ENCODE measurements at regions not wholly inside any gene's neighbourhood (a gene's known extent, or its start where the extent isn't known, plus 50 kb on each side); places are given as distances from the start of the nearest gene placed in this dataset.
"Not testable (repeated sequence)": the region's sequence is repeated elsewhere in the genome, so short reads cannot be mapped to it uniquely, and the experiment has no call there.

GRCh38 chr7:120079704-120080103 is 193.3 kb upstream of the KCND2 start:
- POLR2A ChIA-PET, result no interaction called here
- intact Hi-C loops (cut with micrococcal nuclease), result no loop called here

GRCh38 chr7:120086468-120086867 is 186.5 kb upstream of the KCND2 start:
- ATAC-seq (ENCODE audit: low read depth); H3K27ac Mint-ChIP-seq; DNase-seq; intact Hi-C loops (cut with micrococcal nuclease); H3K27me3 Mint-ChIP-seq; H3K4me1 Mint-ChIP-seq; CTCF ChIA-PET; H3K9me3 Mint-ChIP-seq; H3K36me3 Mint-ChIP-seq (ENCODE audit: low read depth); H3K4me3 Mint-ChIP-seq; POLR2A ChIA-PET: not testable (repeated sequence)

More at GRCh38 chr7:120079704-120080103, 193.3 kb upstream of the KCND2 start:
- Mint-ChIP-seq H3K27ac (no peak overlapping the region), H3K36me3 (ENCODE audit: low read depth) (no peaks in the 10 kb centered on the region), H3K27me3 (no peaks in the 10 kb centered on the region), H3K4me3 (no peak overlapping the region), H3K9me3 (peaks cover 4% of the 10 kb centered on the region), H3K4me1 (no peaks in the 10 kb centered on the region)
- DNase-seq (no peak), ATAC-seq (ENCODE audit: low read depth) (no peak)
- CTCF ChIA-PET, result no interaction called here
- no peak for TF ChIP-seq CTCF (IDR thresholded peaks at IDR 0.05)

- intact Hi-C loops (cut with micrococcal nuclease), result no loop called here
- H3K36me3 Mint-ChIP-seq (ENCODE audit: low read depth), result no peaks in the 10 kb centered on the region
- H3K9me3 Mint-ChIP-seq, result peaks cover 5% of the 10 kb centered on the region
- ChIA-PET CTCF (no interaction called here), POLR2A (no interaction called here)
- no peaks in the 10 kb centered on the region for H3K27me3 Mint-ChIP-seq
- TF ChIP-seq CTCF (IDR thresholded peaks at IDR 0.05), result no peak
- no peak for DNase-seq
- H3K4me3 Mint-ChIP-seq, result no peak overlapping the region
- H3K4me1 Mint-ChIP-seq, result no peaks in the 10 kb centered on the region
- no peak for ATAC-seq (ENCODE audit: low read depth)
- H3K27ac Mint-ChIP-seq, result no peak overlapping the region
Observed at GRCh38 chr7:120089968-120090367, 183.0 kb upstream of the KCND2 start.

GRCh38 chr7:120091807-120092206 is 181.2 kb upstream of the KCND2 start:
- intact Hi-C loops (cut with micrococcal nuclease), result no loop called here
- no peak for TF ChIP-seq CTCF (IDR thresholded peaks at IDR 0.05)
- ChIA-PET POLR2A (no interaction called here), CTCF (no interaction called here)
- H3K27me3 Mint-ChIP-seq, result no peaks in the 10 kb centered on the region
- no peaks in the 10 kb centered on the region for H3K36me3 Mint-ChIP-seq (ENCODE audit: low read depth)
- no peak overlapping the region for H3K4me3 Mint-ChIP-seq
- no peaks in the 10 kb centered on the region for H3K4me1 Mint-ChIP-seq
- H3K27ac Mint-ChIP-seq, result no peak overlapping the region
- DNase-seq (no peak), ATAC-seq (ENCODE audit: low read depth) (no peak)
- H3K9me3 Mint-ChIP-seq, result peaks cover 5% of the 10 kb centered on the region

GRCh38 chr7:120097020-120097419 is 176.0 kb upstream of the KCND2 start:
- DNase-seq, result no peak
- Mint-ChIP-seq H3K27me3 (no peaks in the 10 kb centered on the region), H3K9me3 (no peaks in the 10 kb centered on the region), H3K36me3 (ENCODE audit: low read depth) (no peaks in the 10 kb centered on the region), H3K4me3 (no peak overlapping the region), H3K4me1 (no peaks in the 10 kb centered on the region), H3K27ac (no peak overlapping the region)
- no peak for ATAC-seq (ENCODE audit: low read depth)
- intact Hi-C loops (cut with micrococcal nuclease), result no loop called here
- ChIA-PET CTCF (no interaction called here), POLR2A (no interaction called here)
- TF ChIP-seq CTCF (IDR thresholded peaks at IDR 0.05), result no peak

GRCh38 chr7:120097774-120098173 is 175.2 kb upstream of the KCND2 start:
- ATAC-seq (ENCODE audit: low read depth), result no peak
- no peak for TF ChIP-seq CTCF (IDR thresholded peaks at IDR 0.05)
- CTCF ChIA-PET, result no interaction called here

More at GRCh38 chr7:120097774-120098173, 175.2 kb upstream of the KCND2 start:
- Mint-ChIP-seq H3K9me3 (no peaks in the 10 kb centered on the region), H3K27ac (no peak overlapping the region), H3K4me1 (no peaks in the 10 kb centered on the region), H3K36me3 (ENCODE audit: low read depth) (no peaks in the 10 kb centered on the region), H3K4me3 (no peak overlapping the region), H3K27me3 (no peaks in the 10 kb centered on the region)
- no peak for DNase-seq
- POLR2A ChIA-PET, result no interaction called here
- intact Hi-C loops (cut with micrococcal nuclease), result no loop called here
